ENCODE measurements at regions not wholly inside any gene's neighbourhood (a gene's known extent, or its start where the extent isn't known, plus 50 kb on each side); places are given as distances from the start of the nearest gene placed in this dataset.

DNA sequence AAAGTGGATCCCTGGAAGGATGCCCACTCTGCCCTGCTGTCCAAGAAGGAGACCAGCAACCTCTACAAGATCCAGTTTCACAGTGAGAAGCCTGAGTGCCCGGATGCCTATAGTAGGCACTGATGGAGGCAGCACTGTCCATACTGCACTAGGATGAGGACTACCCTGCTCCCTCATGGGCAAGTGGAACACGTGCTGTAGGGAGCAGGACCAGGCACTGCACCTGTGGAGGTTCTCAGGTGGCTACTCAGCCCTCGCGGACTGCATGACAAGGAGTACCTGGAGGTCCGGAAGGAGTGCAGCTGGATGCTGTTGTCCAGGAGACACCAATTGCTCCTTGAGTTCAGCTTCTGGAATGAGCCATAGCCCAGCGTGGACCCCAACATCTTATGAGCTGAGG lies 146.1 kb upstream of the NLRP1 start:
- no peak for TF ChIP-seq CTCF (IDR thresholded peaks at IDR 0.05)
- TF ChIP-seq EZH2 (IDR thresholded peaks at IDR 0.05), result no peak
